H1 (cell line): ENCODE measurements at regions not wholly inside any gene's neighbourhood (a gene's known extent, or its start where the extent isn't known, plus 50 kb on each side); places are given as distances from the start of the nearest gene placed in this dataset.

Source experiments
- CTCF ChIA-PET: fragments of 300-600 bp; sonication (Branson Sonifier 250); formaldehyde crosslinking; loops from one replicate; lab custom pipeline; 2021; ENCODE audit not compliant: partially characterized antibody; lab: Charles Lee
- POLR2A ChIA-PET: fragments of 300-600 bp; sonication (Branson Sonifier 250); formaldehyde crosslinking; loops from one replicate; lab custom pipeline; 2021; ENCODE audit warnings: inconsistent platforms; ENCODE audit not compliant: partially characterized antibody; lab: Charles Lee
- DNase-seq, 2 experiments: peaks; one replicate each; pipeline versions ENCODE4 v3.0.0 to v3.0.0-alpha.2; 2010 to 2022; ENCODE audit warnings: low spot score in 2 of 2, low read depth in 1 of 2, mixed read lengths in 1 of 2
- FAIRE-seq: peaks from 2 replicates; lab custom pipeline; 2011; peaks lifted over from hg19 to GRCh38; lab: Jason Lieb, UNC
- H2AFZ ChIP-seq: 2 replicates; pipeline ENCODE4 v1.8.1; 2012; ENCODE audit warnings: low read length, inconsistent platforms
- H2AK5ac ChIP-seq: 2 replicates; pipeline ENCODE4 v1.6.1; 2013; ENCODE audit warnings: low read depth, low read length
- H2BK120ac ChIP-seq: replicated peaks from 2 replicates; pipeline ENCODE3; 2013; ENCODE audit warnings: low read depth, low read length, inconsistent platforms
- H2BK12ac ChIP-seq: 2 replicates; pipeline ENCODE4 v1.6.1; 2013; ENCODE audit warnings: low read depth, low read length
- H2BK15ac ChIP-seq: 2 replicates; pipeline ENCODE4 v1.6.1; 2013; ENCODE audit warnings: low read length
- H2BK20ac ChIP-seq: 2 replicates; pipeline ENCODE4 v1.6.1; 2013; ENCODE audit warnings: low read length
- H2BK5ac ChIP-seq: 2 replicates; pipeline ENCODE4 v1.6.1; 2013; ENCODE audit warnings: low read depth, low read length
- H3K14ac ChIP-seq: 2 replicates; pipeline ENCODE4 v1.6.1; 2013; ENCODE audit warnings: inconsistent platforms; ENCODE audit not compliant: insufficient read length
- H3K18ac ChIP-seq: 2 replicates; pipeline ENCODE4 v1.6.1; 2013; ENCODE audit warnings: low read length; ENCODE audit errors: extremely low read depth
- H3K23ac ChIP-seq: 2 replicates; pipeline ENCODE4 v1.6.1; 2013; ENCODE audit warnings: inconsistent platforms; ENCODE audit not compliant: insufficient read length
- H3K23me2 ChIP-seq: 2 replicates; pipeline ENCODE4 v1.6.1; 2013; ENCODE audit warnings: low read depth, low read length
- H3K27ac ChIP-seq: 2 replicates; pipeline ENCODE4 v1.6.1; 2011; ENCODE audit warnings: low read depth, low read length, inconsistent platforms
- H3K27me3 ChIP-seq, 4 experiments: replicated peaks in 1 of 4; 1 replicate in 1 of 4; 2 replicates in 3 of 4; pipeline versions ENCODE4 v1.6.1 to v1.8.1; 2011 to 2013; ENCODE audit warnings: low read length in 3 of 4, mild to moderate bottlenecking in 3 of 4, inconsistent platforms in 2 of 4, mixed read lengths in 2 of 4, moderate library complexity in 1 of 4; ENCODE audit not compliant: control insufficient read depth in 3 of 4, insufficient read depth in 3 of 4; ENCODE audit errors: extremely low read depth in 1 of 4
- H3K36me3 ChIP-seq, 4 experiments: 2 replicates each; pipeline versions ENCODE4 v1.6.1 to v1.8.1; 2011 to 2013; ENCODE audit warnings: mild to moderate bottlenecking in 4 of 4, low read length in 3 of 4, moderate library complexity in 2 of 4, control low read depth in 1 of 4, inconsistent platforms in 1 of 4; ENCODE audit not compliant: insufficient read depth in 4 of 4, control insufficient read depth in 2 of 4
- H3K4ac ChIP-seq: replicated peaks from 2 replicates; pipeline ENCODE3; 2013; ENCODE audit warnings: low read length, low read depth, mixed read lengths, inconsistent platforms; ENCODE audit not compliant: insufficient read length
- H3K4me1 ChIP-seq, 4 experiments: replicated peaks in 1 of 4; 1 replicate in 1 of 4; 2 replicates in 3 of 4; pipeline versions ENCODE4 v1.6.1 to v1.8.1; 2011 to 2013; ENCODE audit warnings: low read length in 3 of 4, inconsistent platforms in 2 of 4, mixed read lengths in 1 of 4; ENCODE audit not compliant: insufficient read depth in 4 of 4, control insufficient read depth in 3 of 4
- H3K4me2 ChIP-seq, 2 experiments: 2 replicates each; pipeline versions ENCODE4 v1.6.1 to v1.8.1; 2011 to 2013; ENCODE audit warnings: low read depth in 2 of 2, low read length in 2 of 2, control low read depth in 1 of 2, inconsistent platforms in 1 of 2, mild to moderate bottlenecking in 1 of 2; ENCODE audit not compliant: insufficient read depth in 1 of 2
- H3K4me3 ChIP-seq, 4 experiments: fragments of 200-600, 300-600 bp in 1 of 4; sonication (generic), shearing (Covaris generic), sonication (Bioruptor Twin) in 1 of 4; 2 replicates each; pipeline versions ENCODE4 v1.5.1 to v1.8.1; 2011 to 2016; ENCODE audit warnings: low read length in 4 of 4, low read depth in 3 of 4, control low read depth in 2 of 4, inconsistent platforms in 2 of 4, mild to moderate bottlenecking in 2 of 4, mixed read lengths in 1 of 4, moderate library complexity in 1 of 4; ENCODE audit not compliant: insufficient read depth in 2 of 4; ENCODE audit errors: extremely low read depth in 1 of 4
- H3K56ac ChIP-seq: replicated peaks from 2 replicates; pipeline ENCODE3; 2013; ENCODE audit warnings: low read depth, mild to moderate bottlenecking, mixed read lengths, low read length, inconsistent platforms; ENCODE audit not compliant: insufficient read length
- H3K79me1 ChIP-seq: 2 replicates; pipeline ENCODE4 v1.6.1; 2013; ENCODE audit warnings: low read depth, low read length, control low read depth
- H3K79me2 ChIP-seq, 2 experiments: 2 replicates each; pipeline versions ENCODE4 v1.6.1 to v1.8.1; 2012 to 2013; ENCODE audit warnings: low read length in 2 of 2, mild to moderate bottlenecking in 2 of 2, inconsistent platforms in 1 of 2; ENCODE audit not compliant: insufficient read depth in 2 of 2, control insufficient read depth in 1 of 2
- H3K9ac ChIP-seq, 4 experiments: replicated peaks in 1 of 4; 1 replicate in 1 of 4; 2 replicates in 3 of 4; pipeline versions ENCODE4 v1.6.1 to v1.8.1; 2011 to 2013; ENCODE audit warnings: low read depth in 3 of 4, low read length in 3 of 4, control low read depth in 2 of 4, mild to moderate bottlenecking in 2 of 4, moderate library complexity in 2 of 4, inconsistent platforms in 1 of 4; ENCODE audit errors: extremely low read depth in 1 of 4
- H3K9me3 ChIP-seq, 2 experiments: 2 replicates each; pipeline versions ENCODE4 v1.6.1 to v1.8.1; 2012 to 2013; ENCODE audit warnings: mild to moderate bottlenecking in 2 of 2, moderate library complexity in 2 of 2, control low read depth in 1 of 2, inconsistent platforms in 1 of 2, low read depth in 1 of 2, low read length in 1 of 2, mixed read lengths in 1 of 2; ENCODE audit not compliant: insufficient read depth in 2 of 2
- H4K20me1 ChIP-seq, 2 experiments: replicated peaks in 1 of 2; 2 replicates each; pipeline versions ENCODE3 to v1.8.1; 2011 to 2013; ENCODE audit warnings: inconsistent platforms in 2 of 2, low read length in 2 of 2, mild to moderate bottlenecking in 1 of 2; ENCODE audit not compliant: insufficient read depth in 2 of 2, control insufficient read depth in 1 of 2
- H4K5ac ChIP-seq: 2 replicates; pipeline ENCODE4 v1.6.1; 2013; ENCODE audit warnings: low read length, low read depth, mixed read lengths, inconsistent platforms; ENCODE audit not compliant: insufficient read length
- H4K8ac ChIP-seq: 2 replicates; pipeline ENCODE4 v1.8.0; 2013; ENCODE audit warnings: mild to moderate bottlenecking, moderate library complexity, low read length, inconsistent platforms; ENCODE audit not compliant: insufficient read depth; ENCODE audit errors: extremely low read depth
- H4K91ac ChIP-seq: replicated peaks from 2 replicates; pipeline ENCODE3; 2013; ENCODE audit warnings: low read length, mixed read lengths, inconsistent platforms; ENCODE audit not compliant: insufficient read length
- JUN ChIP-seq: IDR thresholded peaks from 2 replicates; pipeline ENCODE4 v1.6.1; 2011; ENCODE audit warnings: low read depth, mild to moderate bottlenecking, improper control_type of control experiment, low read length
- POLR2A ChIP-seq, 2 experiments: IDR thresholded peaks; 1 replicate in 1 of 2; 2 replicates in 1 of 2; pipeline ENCODE4 v1.6.1; 2011; ENCODE audit warnings: low read depth in 2 of 2, low read length in 2 of 2, mild to moderate bottlenecking in 2 of 2; ENCODE audit errors: control extremely low read depth in 1 of 2
- WGBS, 2 experiments: shearing (Covaris generic) in 1 of 2; methylation state at CpG; one replicate each; pipeline versions ENCODE4 v1.1.6 to v1.1.7; 2013 to 2015; ENCODE audit warnings: low lambda C conversion rate in 2 of 2, mixed read lengths in 2 of 2, inconsistent platforms in 1 of 2, low coverage in 1 of 2, missing lambda C conversion rate in 1 of 2; ENCODE audit not compliant: insufficient replicate concordance in 2 of 2, insufficient coverage in 1 of 2, insufficient read length in 1 of 2; ENCODE audit errors: extremely low coverage in 1 of 2, missing lambda C conversion rate in 1 of 2; 5-methylcytosine and 5-hydroxymethylcytosine counted together

- no peak overlapping the region for H3K9ac ChIP-seq
- ChIA-PET POLR2A (no interaction called here), CTCF (no interaction called here)
- no peak overlapping the region for H3K56ac ChIP-seq
- no peak overlapping the region for H2AK5ac ChIP-seq
- H2BK120ac ChIP-seq: no peak overlapping the region
- H3K23ac ChIP-seq: no peak overlapping the region
- no peaks in the 10 kb centered on the region for H4K20me1 ChIP-seq
- H3K79me1 ChIP-seq: no peaks in the 10 kb centered on the region
- no peak overlapping the region for H4K91ac ChIP-seq
- no peak for DNase-seq
- H3K4ac ChIP-seq: no peak overlapping the region
- H2BK15ac ChIP-seq: no peak overlapping the region
- H2AFZ ChIP-seq: no peak overlapping the region
- no peak overlapping the region for H3K4me2 ChIP-seq
- H3K23me2 ChIP-seq: no peaks in the 10 kb centered on the region
- no peaks in the 10 kb centered on the region for H3K9me3 ChIP-seq
- H4K5ac ChIP-seq: no peak overlapping the region
- H3K27me3 ChIP-seq: no peaks in the 10 kb centered on the region
- H3K79me2 ChIP-seq: no peaks in the 10 kb centered on the region
- H2BK20ac ChIP-seq: no peak overlapping the region
- no peak overlapping the region for H4K8ac ChIP-seq
- no peaks in the 10 kb centered on the region for H3K36me3 ChIP-seq
- no peak for FAIRE-seq
- no peak overlapping the region for H2BK5ac ChIP-seq
- no peak overlapping the region for H3K4me3 ChIP-seq
- no CpG with 5 or more reads among the region's 2 CpGs for WGBS, 2 experiments
- H3K27ac ChIP-seq: no peak overlapping the region
- no peak overlapping the region for H3K18ac ChIP-seq
- H3K14ac ChIP-seq: no peak overlapping the region
- H2BK12ac ChIP-seq: no peak overlapping the region
- no peaks in the 10 kb centered on the region for H3K4me1 ChIP-seq
- no peak for TF ChIP-seq JUN
- TF ChIP-seq POLR2A (IDR thresholded peaks at IDR 0.05; ENCODE audit: control extremely low read depth in 1 of 2, low read depth in 2 of 2, low read length in 2 of 2): no peak
These were observed 543.1 kb upstream of the IRAK1BP1 start for GRCh38 chr6:78324213-78324612.
